Cardiac muscle cell (in vitro differentiated cells and primary cell): ENCODE measurements at regions not wholly inside any gene's neighbourhood (a gene's known extent, or its start where the extent isn't known, plus 50 kb on each side); places are given as distances from the start of the nearest gene placed in this dataset.
"Not testable (repeated sequence)": the region's sequence is repeated elsewhere in the genome, so short reads cannot be mapped to it uniquely, and the experiment has no call there.

Source experiments
- DNase-seq, 2 donors: peaks; one replicate each; pipeline versions ENCODE4 v3.0.0 to v3.0.0-alpha.2; 2010 to 2017; ENCODE audit warnings: low read depth in 1 of 2, low spot score in 1 of 2
- H3K27ac ChIP-seq: fragments of 200-600 bp; sonication (generic); 2 replicates; pipeline ENCODE4 v1.5.1; 2016
- H3K27me3 ChIP-seq: fragments of 200-600 bp; sonication (generic); 2 replicates; pipeline ENCODE4 v1.6.0; 2016; ENCODE audit warnings: control low read depth
- H3K36me3 ChIP-seq: fragments of 200-600 bp; sonication (generic); 2 replicates; pipeline ENCODE4 v1.5.1; 2016; ENCODE audit warnings: control low read depth
- H3K4me1 ChIP-seq: fragments of 200-600 bp; sonication (generic); 2 replicates; pipeline ENCODE4 v1.8.1; 2017; ENCODE audit warnings: low read depth, mild to moderate bottlenecking, mixed run types
- H3K4me3 ChIP-seq: fragments of 200-600 bp; sonication (generic); 2 replicates; pipeline ENCODE4 v1.5.1; 2016; ENCODE audit warnings: mild to moderate bottlenecking
- H3K9me3 ChIP-seq: fragments of 200-600 bp; sonication (generic); 2 replicates; pipeline ENCODE4 v1.5.1; 2017; ENCODE audit warnings: low read depth, mild to moderate bottlenecking, control low read depth
- CTCF ChIP-seq: IDR thresholded peaks from 2 replicates; pipeline ENCODE4 v1.5.1; 2012; ENCODE audit warnings: low read depth, mild to moderate bottlenecking, low read length

DNA sequence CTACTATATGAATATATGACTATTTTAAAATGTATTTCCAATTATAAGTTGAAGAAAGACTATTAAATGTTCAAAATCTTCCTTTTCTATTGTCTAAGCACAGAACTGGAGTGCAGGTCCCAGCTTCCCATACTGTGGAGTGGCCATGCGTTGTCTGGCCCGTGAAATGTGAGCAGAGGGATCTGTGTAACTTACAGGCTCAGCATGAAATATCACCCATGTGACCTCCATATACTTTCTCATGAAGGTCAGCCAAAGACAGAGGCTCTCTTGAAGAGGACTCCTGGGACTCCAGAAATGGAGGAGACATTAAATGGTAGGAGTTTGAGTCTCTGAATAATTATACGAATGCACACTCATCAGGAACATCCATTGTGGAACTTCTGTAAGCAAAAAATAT, 92.4 kb upstream of the CAV2 start:
- H3K4me1 ChIP-seq, result peaks cover 4% of the 10 kb centered on the region
- no peak for DNase-seq
- H3K36me3 ChIP-seq, result no peaks in the 10 kb centered on the region
- no peaks in the 10 kb centered on the region for H3K27me3 ChIP-seq
- no peak for TF ChIP-seq CTCF
- H3K9me3 ChIP-seq, result no peaks in the 10 kb centered on the region
- H3K4me3 ChIP-seq, result no peak overlapping the region
- H3K27ac ChIP-seq, result no peak overlapping the region

GRCh38 chr7:116408166-116408565, 91.4 kb upstream of the CAV2 start:
- Histone ChIP-seq H3K4me3 (no peak overlapping the region), H3K27ac (no peak overlapping the region), H3K27me3 (no peaks in the 10 kb centered on the region), H3K9me3 (no peaks in the 10 kb centered on the region), H3K4me1 (peaks cover 4% of the 10 kb centered on the region), H3K36me3 (no peaks in the 10 kb centered on the region)
- no peak for DNase-seq
- no peak for TF ChIP-seq CTCF

- H3K27ac ChIP-seq, DNase-seq, H3K27me3 ChIP-seq, H3K4me3 ChIP-seq, H3K4me1 ChIP-seq, H3K36me3 ChIP-seq, H3K9me3 ChIP-seq: not testable (repeated sequence)
Measured at GRCh38 chr7:116408831-116409453, 90.6 kb upstream of the CAV2 start.

- H3K27ac ChIP-seq, DNase-seq, H3K36me3 ChIP-seq, H3K4me3 ChIP-seq, H3K9me3 ChIP-seq, H3K4me1 ChIP-seq, H3K27me3 ChIP-seq: not testable (repeated sequence)
Measured at GRCh38 chr7:116410694-116411093, 88.8 kb upstream of the CAV2 start.

DNA sequence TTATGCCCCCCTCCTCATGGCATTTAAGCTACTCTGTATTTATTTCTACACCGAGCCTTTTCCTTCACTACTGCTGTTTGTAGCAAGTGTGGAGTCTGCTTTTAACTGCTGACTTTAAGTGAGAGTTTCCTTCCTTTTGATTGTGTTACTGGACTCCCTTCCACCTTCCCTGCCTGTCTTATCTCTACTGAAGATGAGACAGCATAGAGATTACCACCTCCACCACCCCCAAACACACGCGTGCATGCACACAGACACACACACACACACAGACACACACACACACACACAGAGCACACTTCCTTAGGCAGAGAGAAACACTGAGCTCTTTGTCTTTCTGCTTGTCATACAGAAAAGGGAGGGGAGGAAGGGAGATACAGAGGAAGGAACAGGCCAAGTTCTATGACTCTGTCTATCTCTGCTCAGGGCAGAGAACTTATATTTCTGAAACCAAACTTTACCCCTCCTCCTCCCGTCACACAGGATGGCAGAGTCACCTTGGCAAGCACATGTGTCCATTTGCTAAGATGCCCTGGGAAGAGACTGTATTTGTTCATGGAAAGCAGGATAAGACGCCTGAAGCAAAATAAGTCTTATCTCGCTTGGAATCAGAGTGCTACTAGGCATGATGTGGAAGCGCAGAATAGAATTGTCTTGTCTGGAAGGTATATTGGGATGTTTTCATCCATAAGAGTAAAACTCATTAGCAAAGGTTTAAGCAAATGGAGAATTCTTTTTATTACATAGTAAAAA, 81.8 kb upstream of the CAV2 start:
- Histone ChIP-seq H3K4me3 (no peak overlapping the region), H3K27ac (peak overlapping the region; percentile 12), H3K36me3 (no peaks in the 10 kb centered on the region), H3K4me1 (no peaks in the 10 kb centered on the region), H3K27me3 (no peaks in the 10 kb centered on the region), H3K9me3 (no peaks in the 10 kb centered on the region)
- TF ChIP-seq CTCF, result no peak
- DNase-seq, result peak in 1 of 2 donors; percentile 67

DNA sequence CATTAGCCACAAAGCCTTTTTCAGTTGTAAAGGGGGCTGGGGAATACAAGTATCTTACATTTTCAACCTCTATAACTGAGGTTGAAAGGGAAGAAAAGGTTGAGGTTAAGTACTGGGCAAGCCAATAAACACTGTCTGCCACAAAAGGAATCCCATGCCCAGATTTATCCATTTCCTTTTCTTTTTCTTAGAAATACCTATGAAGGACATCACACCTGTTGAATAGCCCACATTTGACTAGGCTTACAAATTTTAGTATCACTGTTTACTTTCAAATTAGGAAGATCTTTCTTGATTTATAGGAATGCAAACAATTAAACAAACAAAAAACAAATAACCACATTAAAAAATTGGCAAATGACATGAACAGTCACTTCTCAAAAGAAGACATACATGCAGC, 81.0 kb upstream of the CAV2 start:
- H3K4me1 ChIP-seq, result no peaks in the 10 kb centered on the region
- no peak overlapping the region for H3K4me3 ChIP-seq
- TF ChIP-seq CTCF, result no peak
- no peaks in the 10 kb centered on the region for H3K27me3 ChIP-seq
- no peaks in the 10 kb centered on the region for H3K36me3 ChIP-seq
- H3K27ac ChIP-seq, result no peak overlapping the region
- no peak for DNase-seq
- no peaks in the 10 kb centered on the region for H3K9me3 ChIP-seq
